ENCODE measurements at regions not wholly inside any gene's neighbourhood (a gene's known extent, or its start where the extent isn't known, plus 50 kb on each side); places are given as distances from the start of the nearest gene placed in this dataset.

DNA sequence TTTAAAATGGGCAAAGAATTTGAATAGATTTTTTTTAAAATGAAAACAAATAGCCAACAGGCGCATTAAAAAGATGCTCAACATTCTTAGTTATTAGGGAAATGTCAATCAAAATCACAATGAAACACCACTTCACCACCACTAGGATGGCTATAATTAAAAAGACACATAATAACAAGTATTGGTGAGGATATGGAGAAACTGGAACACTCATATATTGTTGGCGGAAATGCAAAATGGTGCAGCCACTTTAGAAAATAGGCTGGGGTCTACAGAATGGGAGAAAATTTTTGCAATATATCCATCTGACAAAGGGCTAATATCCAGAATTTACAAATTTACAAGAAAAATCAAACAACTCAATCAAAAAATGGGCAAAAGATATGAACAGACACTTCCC lies 107.8 kb upstream of the FOXD3 start:
- DNase-seq, result no peak

DNA sequence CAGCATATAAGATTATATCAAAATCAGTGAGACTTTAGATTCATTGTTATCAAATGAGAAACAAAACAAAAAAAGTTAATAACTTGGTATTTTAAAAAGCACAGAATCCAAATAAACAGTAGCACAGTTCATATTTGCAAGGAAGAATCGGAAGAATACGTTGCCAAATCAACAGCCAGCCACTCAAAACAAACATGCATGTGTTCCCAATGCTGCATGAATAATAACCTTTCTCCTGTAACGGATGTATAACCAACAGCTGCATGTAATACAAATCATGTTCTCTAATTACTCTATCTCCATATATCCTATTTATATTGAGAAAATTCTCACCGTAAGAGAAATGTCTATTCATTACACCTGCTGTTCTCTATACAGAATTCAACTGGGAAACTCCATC lies 98.9 kb upstream of the FOXD3 start:
- DNase-seq, result no peak

DNA sequence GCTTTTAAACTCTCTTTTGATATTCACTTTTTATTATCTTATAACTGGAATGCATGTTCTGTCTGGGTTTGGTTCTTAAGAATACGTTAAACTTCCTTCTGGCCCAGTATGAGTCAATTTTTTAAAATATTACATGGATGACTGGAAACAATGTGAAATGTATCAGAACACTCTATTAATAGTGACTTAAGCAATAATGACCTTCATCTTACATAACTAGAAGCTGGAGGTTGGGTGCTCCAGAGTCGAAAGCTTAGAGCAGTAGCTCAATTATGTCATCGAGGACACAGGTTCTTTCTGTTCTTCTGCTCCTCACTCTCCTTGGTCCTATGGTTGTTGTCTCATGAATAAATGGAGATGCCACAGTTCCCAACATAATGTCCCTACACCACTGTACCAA lies 91.6 kb upstream of the FOXD3 start:
- no peak for DNase-seq

DNA sequence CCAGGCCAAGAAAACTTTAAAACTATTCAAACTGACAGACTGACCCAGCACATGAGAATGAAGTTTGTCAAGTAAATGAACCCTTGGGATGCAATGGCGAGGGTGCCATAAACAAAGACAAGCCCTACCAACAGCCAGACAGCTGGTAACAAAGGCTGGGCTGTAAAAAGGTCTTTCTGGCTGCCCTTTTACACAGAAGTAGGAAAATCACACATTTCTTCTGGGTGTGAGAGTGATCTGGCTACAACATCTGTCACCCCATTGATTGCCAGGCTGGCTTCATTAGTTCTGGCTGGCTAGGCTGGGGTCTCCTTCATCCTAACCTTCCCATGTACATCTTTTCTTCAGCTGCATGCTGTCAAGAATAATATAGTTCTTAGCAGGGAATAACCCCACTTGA lies 83.6 kb upstream of the FOXD3 start:
- DNase-seq, result no peak

DNA sequence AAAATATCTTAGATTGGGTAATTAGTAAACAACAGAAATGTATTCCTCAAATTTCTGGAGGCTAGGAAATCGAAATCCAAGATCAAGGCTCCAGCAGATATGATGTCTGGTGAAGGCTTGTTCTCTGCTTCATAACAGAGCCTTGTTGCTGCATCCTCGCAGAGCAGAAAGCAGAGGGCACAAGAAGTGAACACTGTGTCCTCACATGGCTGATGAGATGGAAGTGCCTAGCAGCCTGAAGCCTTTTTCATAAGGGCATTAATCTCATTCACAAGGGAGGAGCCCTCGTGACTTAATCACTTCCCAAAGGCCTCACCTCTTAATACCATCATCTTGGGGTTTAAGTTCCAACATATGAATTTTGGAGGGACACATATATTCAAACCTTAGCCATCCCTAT lies 77.2 kb upstream of the FOXD3 start:
- DNase-seq, result no peak

DNA sequence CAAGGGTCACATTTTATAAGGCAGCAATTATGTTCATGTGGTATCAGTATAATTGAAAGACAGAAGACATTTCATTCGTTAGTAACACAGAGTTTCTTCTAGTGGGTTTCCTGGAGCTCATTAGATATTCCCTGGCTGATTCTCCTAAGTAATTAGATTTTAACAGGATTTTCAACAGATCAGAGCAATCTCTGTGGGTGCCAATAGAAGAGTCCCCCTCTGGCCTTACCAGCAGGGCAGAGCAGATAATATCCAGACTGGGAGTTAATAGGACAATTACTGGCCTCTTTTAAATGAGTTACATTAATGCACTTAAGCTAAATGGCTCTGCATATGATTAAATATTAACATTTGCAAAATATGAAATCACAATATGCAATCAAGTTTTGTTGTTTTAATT lies 74.2 kb upstream of the FOXD3 start:
- no peak for DNase-seq

DNA sequence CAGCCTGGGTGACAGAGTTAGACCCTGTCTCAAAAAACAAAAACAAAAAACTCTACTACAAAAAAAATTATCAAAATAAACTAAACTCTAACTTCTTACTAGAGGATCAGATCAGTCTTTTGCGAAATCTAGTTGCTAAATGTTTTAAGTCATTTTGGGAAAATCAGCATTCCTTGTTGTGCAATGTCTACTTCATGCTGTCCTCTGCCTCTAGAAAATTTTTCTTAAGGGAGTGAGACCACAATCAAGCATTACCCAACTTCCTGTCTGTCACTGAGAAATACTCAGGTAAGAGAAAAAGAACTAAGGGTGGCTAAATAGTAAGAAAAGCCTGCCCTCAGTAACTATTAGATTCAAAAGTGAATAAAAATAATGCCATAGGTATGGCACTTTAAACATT lies 67.2 kb upstream of the FOXD3 start:
- no peak for DNase-seq

DNA sequence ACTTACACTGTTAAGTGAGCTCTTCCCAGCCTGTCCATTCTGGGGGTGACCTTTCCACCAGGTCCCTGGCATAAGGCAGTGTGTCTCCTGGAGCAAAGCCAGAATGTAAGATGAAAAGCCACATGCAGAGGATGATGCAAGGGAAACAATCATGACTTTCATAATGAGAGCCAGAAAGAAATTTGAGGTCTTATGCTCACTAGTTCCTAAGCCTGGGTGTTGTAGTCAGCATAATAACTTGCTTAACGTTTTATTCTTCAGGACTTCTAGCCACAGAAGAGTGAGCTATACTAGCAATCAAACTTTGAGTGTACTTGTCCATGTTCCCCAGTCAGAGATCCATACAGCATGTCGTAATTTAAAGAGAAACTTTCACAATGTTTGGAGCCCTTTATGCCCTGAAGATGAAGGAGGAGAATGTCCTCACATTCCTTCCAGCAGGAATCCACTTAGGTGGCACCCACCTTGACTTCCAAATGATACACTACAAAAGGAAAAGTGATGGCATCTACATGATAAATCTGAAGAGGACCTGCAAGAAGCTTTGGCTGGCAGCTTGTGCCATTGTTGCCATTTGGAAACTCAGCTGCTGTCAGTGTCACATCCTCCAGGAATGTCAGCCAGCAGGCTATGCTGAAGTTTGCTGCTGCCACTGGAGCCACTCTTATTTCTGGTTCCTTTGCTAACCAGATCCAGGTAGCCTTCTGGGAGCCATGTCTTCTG lies 60.5 kb upstream of the FOXD3 start:
- peak; percentile 14 for DNase-seq

DNA sequence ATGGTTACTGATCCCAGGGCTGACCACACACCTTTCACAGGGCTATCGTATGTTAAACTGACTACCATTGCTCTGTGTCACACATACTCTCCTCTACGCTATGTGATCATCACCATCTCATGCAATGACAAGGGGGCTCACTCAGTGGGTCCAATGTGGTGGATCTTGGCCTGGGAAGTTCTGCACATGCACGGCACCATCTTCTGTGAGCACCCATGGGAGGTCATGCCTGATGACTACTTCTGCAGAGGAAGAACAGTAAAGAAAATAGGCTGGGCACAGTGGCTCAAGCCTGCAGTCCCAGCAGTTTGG lies 60.0 kb upstream of the FOXD3 start:
- DNase-seq, result no peak

DNA sequence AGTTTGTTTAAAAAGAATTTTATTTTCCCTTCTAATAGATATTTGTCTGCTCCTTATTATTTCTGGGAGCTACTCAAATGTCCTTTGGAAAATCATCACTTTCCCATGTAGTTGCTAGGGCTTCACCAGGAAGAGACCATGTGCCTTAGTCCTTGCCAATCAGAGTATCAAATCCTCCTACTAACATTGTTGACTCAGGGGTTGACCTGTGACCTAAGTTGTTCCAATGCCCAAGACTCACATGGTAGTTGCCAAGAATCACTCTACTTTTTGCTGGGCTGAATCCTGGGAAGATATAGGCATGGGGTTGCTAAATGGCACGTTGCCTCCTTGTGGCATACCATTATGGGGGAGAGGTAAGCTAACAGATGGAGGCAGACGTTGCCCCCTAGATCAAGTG lies 58.2 kb upstream of the FOXD3 start:
- DNase-seq, result no peak

DNA sequence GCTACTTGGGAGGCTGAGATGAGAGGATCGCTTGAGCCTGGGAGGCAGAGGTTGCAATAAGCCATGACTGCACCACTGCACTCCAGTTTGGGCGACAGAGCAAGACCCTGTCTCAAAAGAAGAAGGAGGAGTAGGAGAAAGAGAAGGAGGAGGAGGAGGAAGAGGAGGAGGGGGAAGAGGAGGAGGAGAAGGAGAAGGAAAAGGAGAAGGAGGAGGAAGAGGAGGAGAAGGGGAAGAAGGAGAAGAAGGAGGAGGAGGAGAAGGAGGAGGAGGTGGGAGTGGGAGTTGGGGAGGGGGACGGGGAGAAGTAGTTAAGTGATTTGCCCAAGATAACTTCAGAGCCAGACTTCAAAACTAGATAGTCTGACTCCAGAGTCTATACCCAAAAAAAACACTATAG lies 55.5 kb upstream of the FOXD3 start:
- no peak for DNase-seq

DNA sequence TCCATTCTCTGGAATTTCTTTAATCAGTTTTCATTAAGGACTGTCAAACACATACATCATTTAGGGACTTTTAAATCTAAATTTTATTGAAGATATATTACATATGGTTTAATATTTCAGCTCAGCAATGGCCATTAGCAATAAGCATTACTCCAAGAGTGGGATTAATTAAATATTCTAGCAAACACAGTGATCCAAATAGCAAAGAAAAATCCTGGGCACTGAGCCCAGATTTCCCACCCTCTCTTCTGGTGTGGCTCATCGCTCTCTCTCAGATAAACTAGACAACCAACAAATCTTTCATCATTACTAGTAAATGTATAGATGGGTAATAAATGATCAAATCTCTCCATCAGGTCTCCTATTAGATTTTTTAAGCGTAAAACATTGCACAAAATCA lies 53.5 kb upstream of the FOXD3 start:
- DNase-seq, result no peak

DNA sequence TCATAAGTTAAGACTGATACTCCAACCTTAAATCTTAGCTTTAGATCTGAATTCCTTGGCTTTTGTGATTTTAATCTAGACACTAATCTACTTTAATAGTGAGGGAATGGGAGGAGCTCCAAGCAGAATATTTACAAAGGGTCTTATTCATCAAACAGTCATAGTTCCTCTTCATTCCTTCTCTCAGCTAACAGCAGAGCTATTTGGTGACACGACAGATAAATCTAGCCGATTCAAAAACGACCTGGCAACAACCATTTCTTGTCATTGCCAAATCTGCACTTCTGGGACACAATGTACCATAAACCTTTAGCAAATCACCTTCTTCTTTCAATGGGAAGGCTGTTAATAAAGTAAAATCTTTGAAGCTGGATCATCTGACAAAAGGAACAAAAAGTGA lies 52.8 kb upstream of the FOXD3 start:
- DNase-seq, result no peak

Data from NCI-H2107 (cell line).